HepG2 (cell line): ENCODE measurements at regions not wholly inside any gene's neighbourhood (a gene's known extent, or its start where the extent isn't known, plus 50 kb on each side); places are given as distances from the start of the nearest gene placed in this dataset.

Source experiments
- ATAC-seq: fragments of 200-7000 bp; cut with Tn5 transposase; 3 replicates; pipeline ENCODE4 v1.9.1; 2020; ENCODE audit warnings: mild to moderate bottlenecking, moderate library complexity
- BruUV-seq: library from RNA; stranded (reverse); fragments of 400-500 nt; replicated peaks from 2 replicates; lab custom pipeline; 2021; lab: Mats Ljungman, UMichigan
- CTCF ChIA-PET: fragments of 300-600 bp; formaldehyde crosslinking; extraction: SDS; loops from one replicate; lab custom pipeline; 2021; ENCODE audit warnings: low total read pairs, inconsistent platforms, low intra/inter-chr PET ratio; lab: Yijun Ruan, JAX
- POLR2A ChIA-PET: fragments of 350-600 bp; sonication (Branson Sonifier 250); formaldehyde crosslinking; loops from one replicate; lab custom pipeline; 2020; ENCODE audit warnings: antibody characterized with exemption, inconsistent platforms; lab: Yijun Ruan, JAX
- DNase-seq: peaks from one replicate; pipeline ENCODE4 v3.0.0-alpha.2; 2015; ENCODE audit warnings: low spot score
- FAIRE-seq: peaks from 3 replicates; lab custom pipeline; 2011; peaks lifted over from hg19 to GRCh38; lab: Jason Lieb, UNC
- H2AFZ ChIP-seq: one replicate; pipeline ENCODE4 v1.6.1; 2011; ENCODE audit warnings: low read length, inconsistent platforms
- H3K27ac ChIP-seq: fragments of 300-600 bp; 3 replicates; pipeline ENCODE4 v1.8.0; 2011; ENCODE audit warnings: mixed run types, mild to moderate bottlenecking, mixed read lengths, low read length, inconsistent platforms; ENCODE audit not compliant: insufficient read depth; ENCODE audit errors: extremely low read length
- H3K27me3 ChIP-seq, 2 experiments: fragments of 200-600 bp in 1 of 2; 2 replicates in 1 of 2; 3 replicates in 1 of 2; pipeline versions ENCODE4 v1.6.0 to v1.8.0; 2011; ENCODE audit warnings: low read length in 2 of 2, mild to moderate bottlenecking in 2 of 2, moderate library complexity in 2 of 2, inconsistent platforms in 1 of 2; ENCODE audit not compliant: insufficient read depth in 2 of 2, control insufficient read depth in 1 of 2
- H3K36me3 ChIP-seq, 2 experiments: fragments of 200-600 bp in 1 of 2; replicated peaks in 1 of 2; 2 replicates in 1 of 2; 3 replicates in 1 of 2; pipeline versions ENCODE4 v1.5.1 to v1.8.0; 2011; ENCODE audit warnings: low read length in 2 of 2, inconsistent platforms in 1 of 2; ENCODE audit not compliant: insufficient read depth in 2 of 2, control insufficient read depth in 1 of 2
- H3K4me1 ChIP-seq: 2 replicates; pipeline ENCODE4 v1.5.1; 2012; ENCODE audit warnings: low read length, inconsistent platforms; ENCODE audit not compliant: insufficient read depth
- H3K4me2 ChIP-seq: 2 replicates; pipeline ENCODE4 v1.6.0; 2011; ENCODE audit warnings: low read depth, low read length, inconsistent platforms
- H3K4me3 ChIP-seq, 3 experiments: fragments of 200-600 bp in 1 of 3; sonication (generic), shearing (Covaris generic) in 1 of 3; replicated peaks in 1 of 3; 2 replicates each; pipeline ENCODE4 v1.5.1; 2011 to 2016; ENCODE audit warnings: low read length in 3 of 3, inconsistent platforms in 2 of 3, low read depth in 2 of 3, mild to moderate bottlenecking in 2 of 3, control low read depth in 1 of 3, mixed read lengths in 1 of 3; ENCODE audit not compliant: insufficient read depth in 1 of 3
- H3K79me2 ChIP-seq: one replicate; pipeline ENCODE4 v1.6.1; 2011; ENCODE audit warnings: low read length, inconsistent platforms; ENCODE audit not compliant: insufficient read depth
- H3K9ac ChIP-seq: 2 replicates; pipeline ENCODE4 v1.6.0; 2011; ENCODE audit warnings: mild to moderate bottlenecking, low read depth, low read length, inconsistent platforms; ENCODE audit not compliant: insufficient read depth
- H3K9me3 ChIP-seq: 2 replicates; pipeline ENCODE4 v1.5.1; 2012; ENCODE audit warnings: mild to moderate bottlenecking, low read length
- H4K20me1 ChIP-seq: 2 replicates; pipeline ENCODE4 v1.6.0; 2011; ENCODE audit warnings: inconsistent platforms, mild to moderate bottlenecking, low read length, moderate library complexity; ENCODE audit not compliant: insufficient read depth
- HCFC1 ChIP-seq: fragments of 150-350 bp; IDR thresholded peaks from 2 replicates; pipeline ENCODE4 v1.6.1; 2014; ENCODE audit warnings: low read depth, low read length
- PAWR ChIP-seq: sonication (generic); formaldehyde crosslinking; IDR thresholded peaks from 2 replicates; pipeline ENCODE4 v1.4.0; 2020; ENCODE audit warnings: missing genetic modification reagents, mild to moderate bottlenecking, borderline replicate concordance
- SIX4 ChIP-seq: sonication (generic); formaldehyde crosslinking; IDR thresholded peaks from 2 replicates; pipeline ENCODE4 v1.4.0; 2020; ENCODE audit warnings: missing genetic modification reagents
- SMAD1 ChIP-seq: sonication (generic); formaldehyde crosslinking; IDR thresholded peaks from 2 replicates; pipeline ENCODE4 v1.4.0; 2020; ENCODE audit warnings: missing genetic modification reagents, low read depth, mild to moderate bottlenecking, borderline replicate concordance
- TBL1XR1 ChIP-seq: fragments of 150-350 bp; IDR thresholded peaks from 2 replicates; pipeline ENCODE4 v1.6.1; 2014; ENCODE audit warnings: borderline replicate concordance, low read length; ENCODE audit not compliant: partially characterized antibody
- TOE1 ChIP-seq: sonication (generic); formaldehyde crosslinking; IDR thresholded peaks from 2 replicates; pipeline ENCODE4 v1.4.0; 2020; ENCODE audit warnings: mild to moderate bottlenecking, missing genetic modification reagents
- TP53 ChIP-seq: sonication (generic); formaldehyde crosslinking; conservative IDR thresholded peaks from 2 replicates; pipeline ENCODE4 v1.4.0; 2020; ENCODE audit warnings: missing genetic modification reagents
- ZNF784 ChIP-seq: sonication (generic); formaldehyde crosslinking; IDR thresholded peaks from 2 replicates; pipeline ENCODE4 v1.5.1; 2020; ENCODE audit warnings: missing genetic modification reagents, mild to moderate bottlenecking, borderline replicate concordance
- WGBS: methylation state at CpG from one replicate; pipeline ENCODE4 v1.1.6; 2017; ENCODE audit warnings: low lambda C conversion rate; 5-methylcytosine and 5-hydroxymethylcytosine counted together
- in situ Hi-C: cut with HindIII; loops from 2 replicates; pipeline ENCODE4 v1.10.0; 2017; ENCODE audit warnings: low pct_unique_long_range_greater_than_20kb; ENCODE audit not compliant: extremely low pct_ligation_motif_present
- intact Hi-C: fragments of 100-400 bp; cut with micrococcal nuclease; formaldehyde crosslinking; loops from one replicate; pipeline ENCODE4 v1.10.0; 2022; ENCODE audit not compliant: unreplicated experiment
- TF ChIP-seq, protein P1 (sequence below): sonication (generic); formaldehyde crosslinking; conservative IDR thresholded peaks from 2 replicates; pipeline ENCODE4 v1.8.0; 2022; ENCODE audit warnings: low read depth, missing genetic modification reagents

DNA sequence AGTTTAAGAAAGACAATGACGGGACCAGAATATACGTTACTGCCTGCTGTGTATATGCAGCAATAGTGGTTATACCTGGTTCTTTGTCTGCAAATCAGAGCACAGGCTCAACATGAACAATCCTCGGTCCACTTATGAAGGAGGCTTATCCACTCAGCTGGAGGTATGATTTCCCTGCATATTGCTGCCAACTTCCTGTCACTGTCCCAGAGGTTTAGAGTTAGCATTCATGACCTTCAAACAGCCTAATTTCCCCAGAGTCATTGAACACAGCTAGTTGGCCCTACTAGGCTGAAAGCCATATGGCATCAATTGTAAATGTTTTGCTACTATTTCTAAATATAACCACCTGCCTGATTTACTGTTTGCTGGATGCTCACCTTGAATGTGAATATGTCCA, 224.9 kb upstream of the ZNF717 start (continued):
- no peak for TF ChIP-seq TOE1 (CRISPR knock-in tag)
- TF ChIP-seq, protein P1, sequence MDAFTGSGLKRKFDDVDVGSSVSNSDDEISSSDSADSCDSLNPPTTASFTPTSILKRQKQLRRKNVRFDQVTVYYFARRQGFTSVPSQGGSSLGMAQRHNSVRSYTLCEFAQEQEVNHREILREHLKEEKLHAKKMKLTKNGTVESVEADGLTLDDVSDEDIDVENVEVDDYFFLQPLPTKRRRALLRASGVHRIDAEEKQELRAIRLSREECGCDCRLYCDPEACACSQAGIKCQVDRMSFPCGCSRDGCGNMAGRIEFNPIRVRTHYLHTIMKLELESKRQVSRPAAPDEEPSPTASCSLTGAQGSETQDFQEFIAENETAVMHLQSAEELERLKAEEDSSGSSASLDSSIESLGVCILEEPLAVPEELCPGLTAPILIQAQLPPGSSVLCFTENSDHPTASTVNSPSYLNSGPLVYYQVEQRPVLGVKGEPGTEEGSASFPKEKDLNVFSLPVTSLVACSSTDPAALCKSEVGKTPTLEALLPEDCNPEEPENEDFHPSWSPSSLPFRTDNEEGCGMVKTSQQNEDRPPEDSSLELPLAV (CRISPR knock-in tag): no peak
- no peak for TF ChIP-seq PAWR
- TF ChIP-seq SIX4 (CRISPR knock-in tag): no peak

- Histone ChIP-seq H3K9me3 (peaks cover 28% of the 10 kb centered on the region; the same call in 1 of the 2 replicates), H3K27me3 (no peaks in the 10 kb centered on the region), H3K4me1 (no peaks in the 10 kb centered on the region), H2AFZ (no peak overlapping the region), H3K4me2 (no peak overlapping the region), H3K9ac (no peak overlapping the region), H4K20me1 (no peaks in the 10 kb centered on the region), H3K79me2 (no peaks in the 10 kb centered on the region), H3K27ac (no peak overlapping the region), H3K4me3 (no peak overlapping the region), H3K36me3 (no peaks in the 10 kb centered on the region)
- 3% methylated on average over 6 of the region's 6 CpGs for WGBS
- no TSS peak for BruUV-seq
- POLR2A ChIA-PET: no interaction called here
- CTCF ChIA-PET: no interaction called here
- no peak for TF ChIP-seq TBL1XR1
- no peak for TF ChIP-seq SMAD1 (CRISPR knock-in tag)
- no peak for TF ChIP-seq TP53 (CRISPR knock-in tag)
- no peak for TF ChIP-seq HCFC1
- TF ChIP-seq ZNF784 (CRISPR knock-in tag): no peak
- DNase-seq (no peak), ATAC-seq (no peak), FAIRE-seq (no peak)
- in situ Hi-C loops: no loop called here
- intact Hi-C loops: no loop called here
These were observed 225.8 kb upstream of the ZNF717 start for GRCh38 chr3:76011121-76011520.
